ENCODE measurements at regions not wholly inside any gene's neighbourhood (a gene's known extent, or its start where the extent isn't known, plus 50 kb on each side); places are given as distances from the start of the nearest gene placed in this dataset.

GRCh38 chr2:160736148-160737028 lies 242.8 kb upstream of the RBMS1 start:
- WGBS, 4 donors: 70 to 82% (median 73%) methylated on average over 3 of the region's 3 CpGs
- DNase-seq: no peak
- intact Hi-C loops (cut with DNase I): no loop called here
- Histone ChIP-seq H3K27ac (no peak overlapping the region), H3K4me1 (replicated peaks in 1 of 2) (no peaks in the 10 kb centered on the region), H3K4me3 (no peak overlapping the region), H3K9me3 (replicated peaks in 1 of 3) (no peaks in the 10 kb centered on the region), H3K36me3 (replicated peaks in 1 of 2) (no peaks in the 10 kb centered on the region), H3K27me3 (no peaks in the 10 kb centered on the region)
- TF ChIP-seq CTCF (IDR thresholded peaks at IDR 0.05) (no peak), POLR2A (IDR thresholded peaks at IDR 0.05) (no peak)

- H3K27ac ChIP-seq: no peak overlapping the region
- no peaks in the 10 kb centered on the region for H3K27me3 ChIP-seq
- H3K4me3 ChIP-seq: no peak overlapping the region
- 50 to 62% (median 55%) methylated on average over 4 of the region's 4 CpGs for WGBS, 4 donors
- no peaks in the 10 kb centered on the region for H3K4me1 ChIP-seq (replicated peaks in 1 of 2)
- DNase-seq: no peak
- TF ChIP-seq CTCF (IDR thresholded peaks at IDR 0.05): no peak
- H3K36me3 ChIP-seq (replicated peaks in 1 of 2): no peaks in the 10 kb centered on the region
- H3K9me3 ChIP-seq (replicated peaks in 1 of 3): no peaks in the 10 kb centered on the region
- intact Hi-C loops (cut with DNase I): no loop called here
These were observed 243.6 kb upstream of the RBMS1 start for GRCh38 chr2:160737247-160737646.

GRCh38 chr2:160741271-160741670 lies 247.7 kb upstream of the RBMS1 start:
- no peak for DNase-seq
- Histone ChIP-seq H3K27me3 (no peaks in the 10 kb centered on the region), H3K27ac (no peak overlapping the region), H3K36me3 (replicated peaks in 1 of 2) (no peaks in the 10 kb centered on the region), H3K9me3 (replicated peaks in 1 of 3) (no peaks in the 10 kb centered on the region), H3K4me3 (no peak overlapping the region), H3K4me1 (replicated peaks in 1 of 2) (no peaks in the 10 kb centered on the region)
- intact Hi-C loops (cut with DNase I): no loop called here
- TF ChIP-seq CTCF (IDR thresholded peaks at IDR 0.05): no peak
- TF ChIP-seq POLR2A (IDR thresholded peaks at IDR 0.05): no peak

GRCh38 chr2:160741815-160742214 lies 248.2 kb upstream of the RBMS1 start:
- Histone ChIP-seq H3K27me3 (no peaks in the 10 kb centered on the region), H3K36me3 (replicated peaks in 1 of 2) (no peaks in the 10 kb centered on the region), H3K4me3 (no peak overlapping the region), H3K4me1 (replicated peaks in 1 of 2) (no peaks in the 10 kb centered on the region), H3K27ac (no peak overlapping the region), H3K9me3 (replicated peaks in 1 of 3) (no peaks in the 10 kb centered on the region)
- intact Hi-C loops (cut with DNase I): no loop called here
- DNase-seq: no peak
- 63 to 76% (median 75%) methylated on average over 2 of the region's 2 CpGs for WGBS, 4 donors
- TF ChIP-seq CTCF (IDR thresholded peaks at IDR 0.05) (no peak), POLR2A (IDR thresholded peaks at IDR 0.05) (no peak)
